HUES48 (cell line): ENCODE measurements at regions not wholly inside any gene's neighbourhood (a gene's known extent, or its start where the extent isn't known, plus 50 kb on each side); places are given as distances from the start of the nearest gene placed in this dataset.

ENCODE experiments used
- H3K27ac ChIP-seq: one replicate; pipeline ENCODE4 v1.7.0; 2013; ENCODE audit warnings: low read depth, low read length, inconsistent platforms
- H3K27me3 ChIP-seq: 2 replicates; pipeline ENCODE4 v1.6.1; 2013; ENCODE audit warnings: mild to moderate bottlenecking, low read length; ENCODE audit not compliant: control insufficient read depth, insufficient read depth
- H3K36me3 ChIP-seq: 2 replicates; pipeline ENCODE4 v1.6.1; 2013; ENCODE audit warnings: low read length; ENCODE audit not compliant: control insufficient read depth, insufficient read depth
- H3K4me1 ChIP-seq: 2 replicates; pipeline ENCODE4 v1.6.1; 2013; ENCODE audit warnings: mild to moderate bottlenecking, low read length; ENCODE audit not compliant: control insufficient read depth, insufficient read depth
- H3K4me3 ChIP-seq: 2 replicates; pipeline ENCODE4 v1.5.1; 2013; ENCODE audit warnings: mild to moderate bottlenecking, low read depth, low read length
- H3K9ac ChIP-seq: 2 replicates; pipeline ENCODE4 v1.6.1; 2013; ENCODE audit warnings: mild to moderate bottlenecking, low read depth, low read length, moderate library complexity
- H3K9me3 ChIP-seq: 2 replicates; pipeline ENCODE4 v1.6.1; 2013; ENCODE audit warnings: low read length; ENCODE audit not compliant: control insufficient read depth, insufficient read depth

DNA sequence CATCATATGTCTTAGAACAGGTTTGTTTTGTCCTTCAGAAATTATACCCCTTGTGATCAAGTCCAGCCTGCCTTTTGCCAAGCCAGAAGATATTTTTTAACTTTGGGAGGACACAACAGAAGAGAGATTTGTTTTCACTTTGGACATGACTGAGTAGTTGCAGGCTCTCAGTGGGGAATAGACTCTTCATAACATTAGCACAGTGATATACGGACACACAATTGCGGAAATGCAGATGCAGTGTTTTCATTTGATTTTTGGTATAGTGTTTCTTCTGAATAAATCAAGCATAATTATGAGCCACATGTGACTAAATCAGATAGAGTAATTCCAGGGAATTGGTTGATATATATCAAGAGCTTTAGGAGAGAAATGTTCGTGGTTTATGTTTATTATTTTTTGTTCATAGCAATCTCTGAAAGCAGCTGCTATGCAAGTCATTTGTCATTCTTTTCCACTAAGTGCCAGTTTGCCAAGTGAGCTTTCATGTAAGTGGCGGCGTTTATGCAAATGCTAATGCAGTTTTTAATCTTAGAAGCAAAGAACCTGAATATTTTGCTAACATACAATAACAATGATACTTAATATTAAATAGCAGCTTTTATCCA is 69.6 kb upstream of the HDAC9 start:
- no peaks in the 10 kb centered on the region for H3K9me3 ChIP-seq
- no peak overlapping the region for H3K27ac ChIP-seq
- H3K27me3 ChIP-seq = no peaks in the 10 kb centered on the region
- H3K9ac ChIP-seq = no peak overlapping the region
- H3K4me3 ChIP-seq = no peak overlapping the region
- H3K4me1 ChIP-seq = peaks cover 24% of the 10 kb centered on the region; the same call in 1 of the 2 replicates
- H3K36me3 ChIP-seq = no peaks in the 10 kb centered on the region

DNA sequence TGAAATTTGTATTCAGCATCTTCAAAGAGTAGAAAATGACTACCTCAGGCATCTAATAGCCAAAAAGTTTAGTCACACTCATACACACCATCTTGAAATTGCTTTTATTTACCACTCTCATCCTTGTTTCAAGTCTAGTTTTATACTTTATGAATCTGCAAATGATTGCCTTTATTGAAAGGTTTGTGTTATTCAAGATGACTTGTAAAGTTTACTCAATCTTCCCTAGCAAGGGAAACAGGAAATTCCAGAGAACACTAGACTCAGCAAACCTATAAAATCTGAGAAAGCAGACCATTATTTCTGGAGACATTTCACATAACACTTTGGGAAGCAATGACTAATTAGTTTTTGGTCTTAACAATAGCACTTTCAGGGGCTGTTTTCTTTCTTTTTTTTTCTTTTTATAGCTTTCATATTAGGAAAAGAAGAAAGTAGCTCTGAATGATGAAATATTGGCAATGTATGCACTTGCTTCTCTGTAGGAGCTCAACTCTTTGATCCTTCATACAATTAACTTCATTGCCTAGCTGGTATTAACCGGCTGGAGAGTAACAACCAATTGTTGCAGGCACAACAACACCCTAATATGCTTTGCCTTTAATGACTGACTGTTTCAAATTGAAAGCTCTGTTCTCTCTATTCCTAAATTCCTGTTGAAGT is 68.9 kb upstream of the HDAC9 start:
- H3K4me3 ChIP-seq = no peak overlapping the region
- H3K9ac ChIP-seq = no peak overlapping the region
- H3K27ac ChIP-seq = no peak overlapping the region
- H3K36me3 ChIP-seq = no peaks in the 10 kb centered on the region
- H3K27me3 ChIP-seq = no peaks in the 10 kb centered on the region
- H3K4me1 ChIP-seq = peaks cover 19% of the 10 kb centered on the region; the same call in 1 of the 2 replicates
- no peaks in the 10 kb centered on the region for H3K9me3 ChIP-seq

DNA sequence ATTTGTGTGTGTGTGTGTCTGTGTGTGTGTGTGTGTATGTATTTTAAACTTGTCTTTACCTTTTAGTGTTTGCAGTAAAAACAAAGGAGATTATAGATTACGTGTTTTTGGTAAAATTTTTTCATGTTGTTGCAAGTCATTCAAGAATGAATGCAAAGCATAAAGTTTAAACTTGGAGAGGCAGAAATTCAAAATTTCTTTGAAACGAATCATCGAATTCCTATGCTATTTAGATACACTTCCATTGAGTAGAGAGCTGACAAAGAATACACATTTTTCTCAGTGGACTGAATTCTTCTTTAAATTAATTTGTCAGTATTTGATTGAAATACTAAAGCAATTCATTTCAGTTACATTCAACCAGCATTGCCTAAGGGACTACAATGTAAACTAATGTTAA is 66.0 kb upstream of the HDAC9 start:
- Histone ChIP-seq H3K4me1 (peaks cover 16% of the 10 kb centered on the region; the same call in 1 of the 2 replicates), H3K27me3 (no peaks in the 10 kb centered on the region), H3K4me3 (no peak overlapping the region), H3K36me3 (no peaks in the 10 kb centered on the region), H3K9me3 (no peaks in the 10 kb centered on the region), H3K9ac (no peak overlapping the region), H3K27ac (no peak overlapping the region)

DNA sequence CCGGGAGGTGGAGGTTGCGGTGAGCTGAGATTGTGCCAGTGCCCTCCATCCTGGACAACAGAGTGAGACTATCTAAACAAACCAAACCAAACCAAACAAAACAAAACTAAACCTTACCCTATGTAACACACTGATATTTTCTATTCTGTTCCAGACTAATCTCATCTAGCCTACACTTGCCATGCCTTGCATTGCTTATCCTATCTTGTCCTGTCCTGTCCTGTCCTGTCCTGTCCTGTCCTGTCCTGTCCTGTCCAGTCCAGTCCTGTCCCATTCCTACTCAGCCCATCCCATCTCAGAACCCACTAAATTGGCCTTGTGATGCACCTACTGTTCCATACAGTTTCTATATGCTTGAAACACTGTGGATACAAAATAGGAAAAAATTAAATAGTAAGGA is 64.7 kb upstream of the HDAC9 start:
- H3K4me3 ChIP-seq = no peak overlapping the region
- H3K27ac ChIP-seq = no peak overlapping the region
- no peaks in the 10 kb centered on the region for H3K27me3 ChIP-seq
- H3K36me3 ChIP-seq = no peaks in the 10 kb centered on the region
- peaks cover 16% of the 10 kb centered on the region; the same call in 1 of the 2 replicates for H3K4me1 ChIP-seq
- H3K9ac ChIP-seq = no peak overlapping the region
- no peaks in the 10 kb centered on the region for H3K9me3 ChIP-seq

DNA sequence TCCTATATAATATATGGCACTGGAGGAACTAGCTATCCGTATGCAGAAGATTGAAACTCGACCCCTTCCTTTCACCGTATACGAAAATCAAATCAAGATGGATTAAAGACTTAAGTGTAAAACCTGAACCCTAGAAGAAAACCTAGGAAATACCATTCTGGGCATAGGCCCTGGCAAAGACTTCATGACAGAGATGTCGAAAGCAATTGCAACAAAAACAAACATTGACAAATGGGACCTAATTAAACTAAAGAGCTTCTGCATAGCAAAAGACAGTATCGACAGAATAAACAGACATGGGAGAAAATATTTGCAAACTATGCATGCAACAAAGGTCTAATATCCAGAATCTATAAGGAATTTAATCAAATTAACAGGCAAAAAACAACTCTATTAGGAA is 61.4 kb upstream of the HDAC9 start:
- no peaks in the 10 kb centered on the region for H3K36me3 ChIP-seq
- no peaks in the 10 kb centered on the region for H3K4me1 ChIP-seq
- H3K27me3 ChIP-seq = no peaks in the 10 kb centered on the region
- no peak overlapping the region for H3K27ac ChIP-seq
- H3K4me3 ChIP-seq = no peak overlapping the region
- H3K9me3 ChIP-seq = no peaks in the 10 kb centered on the region
- no peak overlapping the region for H3K9ac ChIP-seq

DNA sequence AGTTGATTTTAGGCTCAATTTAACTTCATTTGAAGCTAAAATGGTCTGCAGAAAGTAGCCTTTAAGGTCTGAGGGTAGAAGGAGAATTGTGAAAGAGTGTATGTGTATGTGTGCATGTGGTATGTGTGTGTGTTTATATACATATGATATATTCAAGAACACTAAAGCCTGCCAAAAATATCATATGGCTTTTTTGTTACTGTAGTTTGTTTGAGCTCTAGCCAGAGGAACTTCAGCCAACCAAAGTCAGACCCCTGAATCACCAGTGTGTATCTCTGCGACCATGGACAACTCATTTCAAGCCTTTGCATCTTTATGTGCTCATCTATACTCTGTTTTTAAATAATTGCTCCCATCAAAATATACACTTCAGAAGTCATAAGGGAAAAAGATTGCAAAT is 58.4 kb upstream of the HDAC9 start:
- Histone ChIP-seq H3K9me3 (no peaks in the 10 kb centered on the region), H3K4me1 (no peaks in the 10 kb centered on the region), H3K9ac (no peak overlapping the region)

DNA sequence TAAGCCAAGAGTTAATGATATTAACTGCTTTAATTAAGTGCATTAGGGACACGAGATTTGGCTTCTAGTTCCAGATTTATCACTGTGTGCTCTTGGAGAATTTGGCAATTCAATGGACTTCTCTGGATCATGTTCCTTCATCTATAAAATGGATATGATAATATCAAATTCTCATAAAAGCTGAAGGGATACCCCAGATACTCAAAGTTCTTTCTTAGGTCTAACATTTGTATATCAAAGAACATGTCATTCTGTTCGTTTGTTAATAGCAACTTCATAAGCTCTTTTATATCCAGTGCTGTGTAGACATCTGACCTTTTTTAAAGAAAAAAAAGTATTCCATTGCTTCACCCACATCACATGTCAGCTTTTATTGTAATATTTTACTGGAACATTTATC is 54.6 kb upstream of the HDAC9 start:
- H3K27ac ChIP-seq = no peak overlapping the region
- no peaks in the 10 kb centered on the region for H3K36me3 ChIP-seq
- no peak overlapping the region for H3K4me3 ChIP-seq
- H3K27me3 ChIP-seq = no peaks in the 10 kb centered on the region
- peaks cover 14% of the 10 kb centered on the region for H3K4me1 ChIP-seq
- H3K9ac ChIP-seq = no peak overlapping the region
- H3K9me3 ChIP-seq = no peaks in the 10 kb centered on the region

More for the DNA sequence above, 58.4 kb upstream of the HDAC9 start:
- Histone ChIP-seq H3K36me3 (no peaks in the 10 kb centered on the region), H3K27me3 (no peaks in the 10 kb centered on the region), H3K4me3 (no peak overlapping the region), H3K27ac (no peak overlapping the region)

DNA sequence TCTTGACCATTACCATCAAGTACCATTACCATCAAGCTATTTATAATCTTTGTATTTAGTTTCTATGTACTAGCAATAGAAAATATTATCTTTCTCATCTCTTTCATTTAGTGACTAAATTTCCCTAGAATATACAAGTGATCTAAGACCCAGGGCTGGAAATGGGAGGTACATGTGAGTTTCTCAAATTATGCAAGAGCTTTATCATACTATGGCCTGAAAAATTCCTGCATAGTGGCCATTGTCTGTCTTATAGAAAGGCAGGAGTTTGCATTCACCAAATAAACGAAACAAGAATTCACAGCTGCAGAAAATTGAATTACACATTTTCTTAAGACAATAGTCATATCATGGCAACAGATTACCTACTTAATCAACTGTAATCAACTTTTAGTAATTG is 50.7 kb upstream of the HDAC9 start:
- H3K36me3 ChIP-seq = no peaks in the 10 kb centered on the region
- H3K9me3 ChIP-seq = no peaks in the 10 kb centered on the region
- H3K4me3 ChIP-seq = no peak overlapping the region
- peaks cover 14% of the 10 kb centered on the region for H3K4me1 ChIP-seq
- no peaks in the 10 kb centered on the region for H3K27me3 ChIP-seq
- H3K9ac ChIP-seq = no peak overlapping the region
- H3K27ac ChIP-seq = peak overlapping the region; percentile 14

DNA sequence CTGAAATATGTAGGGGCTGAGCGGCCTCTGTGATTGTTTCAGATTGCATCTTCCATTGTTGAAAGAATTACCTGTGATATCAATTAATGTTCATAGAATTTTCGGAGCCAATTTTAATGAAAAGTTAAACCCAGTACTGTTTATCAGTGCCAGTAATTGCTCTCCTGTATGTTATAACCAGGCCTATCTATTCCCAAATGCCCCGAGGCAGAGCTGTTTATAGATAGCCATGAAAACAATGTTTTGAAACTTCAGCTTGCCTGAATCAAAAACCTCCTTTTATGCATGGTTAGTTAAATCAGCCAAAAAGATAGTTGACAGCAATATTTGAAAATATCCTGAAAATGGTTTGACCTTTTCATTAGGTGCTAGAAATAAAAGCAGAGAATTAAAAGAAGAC is 50.1 kb upstream of the HDAC9 start:
- no peaks in the 10 kb centered on the region for H3K9me3 ChIP-seq
- peaks cover 14% of the 10 kb centered on the region for H3K4me1 ChIP-seq
- no peaks in the 10 kb centered on the region for H3K36me3 ChIP-seq
- H3K4me3 ChIP-seq = no peak overlapping the region
- H3K27me3 ChIP-seq = no peaks in the 10 kb centered on the region
- H3K27ac ChIP-seq = peak overlapping the region; percentile 46
- no peak overlapping the region for H3K9ac ChIP-seq
